ENCODE measurements at regions not wholly inside any gene's neighbourhood (a gene's known extent, or its start where the extent isn't known, plus 50 kb on each side); places are given as distances from the start of the nearest gene placed in this dataset.

- H3K4me3 Mint-ChIP-seq, result no peak overlapping the region
- Histone ChIP-seq H3K27me3 (ENCODE audit: control insufficient read depth in 1 of 2, insufficient read depth in 2 of 2, low read length in 2 of 2) (no peaks in the 10 kb centered on the region), H3K4me3 (ENCODE audit: low read length) (no peak overlapping the region), H3K9me3 (ENCODE audit: control insufficient read depth in 1 of 2, insufficient read depth in 1 of 2, low read length in 2 of 2) (peaks cover 0 to 4% of the 10 kb centered on the region in 2 experiments), H3K36me3 (ENCODE audit: insufficient read depth, low read length) (no peaks in the 10 kb centered on the region), H3K27ac (ENCODE audit: low read depth in 1 of 2, low read length in 2 of 2) (no peak overlapping the region), H3K4me1 (ENCODE audit: insufficient read depth, low read length) (no peaks in the 10 kb centered on the region)
- no peak overlapping the region for H3K27ac Mint-ChIP-seq
- intact Hi-C loops (cut with DNase I, micrococcal nuclease), result no loop called here
- H3K27me3 Mint-ChIP-seq, result no peaks in the 10 kb centered on the region
- no peaks in the 10 kb centered on the region for H3K36me3 Mint-ChIP-seq (ENCODE audit: low read depth)
- no peak for DNase-seq
- H3K4me1 Mint-ChIP-seq (ENCODE audit: low read depth), result no peaks in the 10 kb centered on the region
- POLR2A ChIA-PET, result no interaction called here
- TF ChIP-seq CTCF (IDR thresholded peaks at IDR 0.05), result no peak
- ATAC-seq (ENCODE audit: poor library complexity), result no peak
- H3K9me3 Mint-ChIP-seq, result peaks cover 6% of the 10 kb centered on the region
- CTCF ChIA-PET, result no interaction called here
Measured at GRCh38 chr3:94472511-94472910, 409.6 kb downstream of the NSUN3 start.

GRCh38 chr3:94481226-94481898, 418.5 kb downstream of the NSUN3 start:
- no peaks in the 10 kb centered on the region for H3K4me1 Mint-ChIP-seq (ENCODE audit: low read depth)
- Histone ChIP-seq H3K36me3 (ENCODE audit: insufficient read depth, low read length) (no peaks in the 10 kb centered on the region), H3K4me3 (ENCODE audit: low read length) (no peak overlapping the region), H3K9me3 (ENCODE audit: control insufficient read depth in 1 of 2, insufficient read depth in 1 of 2, low read length in 2 of 2) (peaks cover 0 to 1% of the 10 kb centered on the region in 2 experiments), H3K27me3 (ENCODE audit: control insufficient read depth in 1 of 2, insufficient read depth in 2 of 2, low read length in 2 of 2) (no peaks in the 10 kb centered on the region), H3K27ac (ENCODE audit: low read depth in 1 of 2, low read length in 2 of 2) (no peak overlapping the region), H3K4me1 (ENCODE audit: insufficient read depth, low read length) (no peaks in the 10 kb centered on the region)
- no peak overlapping the region for H3K27ac Mint-ChIP-seq
- intact Hi-C loops (cut with DNase I, micrococcal nuclease), result no loop called here
- ATAC-seq (ENCODE audit: poor library complexity) (no peak), DNase-seq (no peak)
- no peaks in the 10 kb centered on the region for H3K9me3 Mint-ChIP-seq
- no peak overlapping the region for H3K4me3 Mint-ChIP-seq
- no peaks in the 10 kb centered on the region for H3K36me3 Mint-ChIP-seq (ENCODE audit: low read depth)
- no peak for TF ChIP-seq CTCF (IDR thresholded peaks at IDR 0.05)
- ChIA-PET CTCF (no interaction called here), POLR2A (no interaction called here)
- H3K27me3 Mint-ChIP-seq, result no peaks in the 10 kb centered on the region

GRCh38 chr3:94482686-94483085, 419.8 kb downstream of the NSUN3 start:
- H3K27ac Mint-ChIP-seq, result no peak overlapping the region
- Histone ChIP-seq H3K4me1 (ENCODE audit: insufficient read depth, low read length) (no peaks in the 10 kb centered on the region), H3K4me3 (ENCODE audit: low read length) (no peak overlapping the region), H3K9me3 (ENCODE audit: control insufficient read depth in 1 of 2, insufficient read depth in 1 of 2, low read length in 2 of 2) (no peaks in the 10 kb centered on the region), H3K27ac (ENCODE audit: low read depth in 1 of 2, low read length in 2 of 2) (no peak overlapping the region), H3K27me3 (ENCODE audit: control insufficient read depth in 1 of 2, insufficient read depth in 2 of 2, low read length in 2 of 2) (no peaks in the 10 kb centered on the region), H3K36me3 (ENCODE audit: insufficient read depth, low read length) (no peaks in the 10 kb centered on the region)
- no peak for ATAC-seq (ENCODE audit: poor library complexity)
- CTCF ChIA-PET, result no interaction called here
- no peaks in the 10 kb centered on the region for H3K27me3 Mint-ChIP-seq
- H3K36me3 Mint-ChIP-seq (ENCODE audit: low read depth), result no peaks in the 10 kb centered on the region
- H3K4me3 Mint-ChIP-seq, result no peak overlapping the region
- no peaks in the 10 kb centered on the region for H3K9me3 Mint-ChIP-seq
- no peak for TF ChIP-seq CTCF (IDR thresholded peaks at IDR 0.05)
- POLR2A ChIA-PET, result no interaction called here
- intact Hi-C loops (cut with DNase I, micrococcal nuclease), result no loop called here
- DNase-seq, result no peak
- no peaks in the 10 kb centered on the region for H3K4me1 Mint-ChIP-seq (ENCODE audit: low read depth)
